ENCODE measurements at regions not wholly inside any gene's neighbourhood (a gene's known extent, or its start where the extent isn't known, plus 50 kb on each side); places are given as distances from the start of the nearest gene placed in this dataset.

- no peak for DNase-seq (ENCODE audit: low read depth)
These were observed 501.3 kb downstream of the EFNB2 start for GRCh38 chr13:106034201-106034600.

DNA sequence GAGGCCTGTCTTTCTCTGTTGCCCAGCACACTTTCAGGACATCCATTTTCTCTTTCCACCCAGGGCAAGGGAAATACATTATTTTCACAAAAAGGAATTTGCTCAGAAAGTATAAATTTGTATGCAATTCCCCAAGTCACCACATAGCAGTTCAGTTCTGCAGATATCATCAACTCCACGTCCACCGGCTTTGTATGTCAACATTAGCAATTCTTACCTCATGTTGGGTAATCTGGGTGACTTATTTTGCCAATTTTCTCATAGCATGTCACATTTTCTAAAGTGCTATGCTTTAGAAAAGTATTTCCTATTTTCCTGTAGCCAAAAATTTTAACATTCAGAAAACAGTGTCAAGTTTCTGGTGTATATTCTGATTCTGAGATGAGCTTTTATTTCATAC is 501.8 kb downstream of the EFNB2 start:
- no peak for DNase-seq (ENCODE audit: low read depth)

DNA sequence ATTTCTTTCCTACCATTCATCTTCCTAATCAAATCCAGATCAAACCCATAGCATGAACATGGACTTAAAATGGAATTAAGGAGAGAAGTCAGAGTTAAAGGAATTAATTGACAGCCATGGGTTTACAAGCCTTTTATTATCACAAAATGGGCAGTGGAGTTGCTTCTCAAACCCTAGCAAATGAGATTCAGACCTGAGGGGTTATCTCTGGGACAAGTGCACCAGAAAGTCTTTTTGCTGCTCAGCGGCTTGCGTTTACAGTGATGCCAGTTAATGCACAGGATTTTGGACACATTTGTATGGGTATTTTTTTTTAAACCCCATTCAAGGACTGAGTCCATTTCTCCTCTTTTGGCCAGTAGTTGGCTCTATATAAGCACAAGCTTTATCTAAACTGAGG is 503.0 kb downstream of the EFNB2 start:
- no peak for DNase-seq (ENCODE audit: low read depth)

GRCh38 chr13:106029676-106030290 is 505.7 kb downstream of the EFNB2 start:
- DNase-seq (ENCODE audit: low read depth) = no peak

DNA sequence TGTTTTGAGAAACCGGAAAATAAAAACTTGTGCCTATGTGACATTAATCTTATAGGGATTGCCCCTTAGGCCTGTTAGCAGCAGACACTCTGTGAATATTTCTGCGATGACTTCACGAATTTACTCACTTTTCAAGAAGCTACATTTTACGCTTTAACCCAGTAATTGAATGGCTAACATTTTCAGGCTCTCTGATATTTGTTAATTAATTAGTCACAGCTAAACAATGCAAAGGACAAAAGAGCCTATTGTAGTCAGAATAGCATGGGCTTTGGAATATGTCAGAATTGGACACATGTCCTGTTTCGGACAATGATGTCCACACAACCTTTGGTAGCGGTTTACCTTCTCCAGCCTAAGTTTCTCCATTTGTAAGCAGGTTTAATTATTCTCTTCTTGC is 506.6 kb downstream of the EFNB2 start:
- DNase-seq (ENCODE audit: low read depth) = no peak

DNA sequence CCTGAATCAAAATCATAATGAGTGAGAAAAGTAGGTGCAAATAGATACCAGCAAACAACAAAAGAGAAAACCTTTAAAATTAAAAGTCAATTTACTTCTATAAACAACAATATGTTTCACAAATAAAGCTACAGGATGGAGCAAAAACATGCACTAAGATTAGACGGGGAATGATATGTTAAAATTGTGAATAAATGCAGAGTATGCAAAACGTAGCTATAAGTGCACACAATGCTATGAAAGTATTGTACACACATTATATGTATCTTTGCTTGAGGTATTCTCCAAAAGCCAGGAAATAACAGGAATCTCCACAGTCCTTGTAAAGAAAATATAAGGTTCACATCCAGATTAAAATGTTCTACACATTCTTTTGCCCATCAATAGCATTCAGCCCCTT is 523.9 kb downstream of the EFNB2 start:
- no peak for DNase-seq (ENCODE audit: low read depth)

DNA sequence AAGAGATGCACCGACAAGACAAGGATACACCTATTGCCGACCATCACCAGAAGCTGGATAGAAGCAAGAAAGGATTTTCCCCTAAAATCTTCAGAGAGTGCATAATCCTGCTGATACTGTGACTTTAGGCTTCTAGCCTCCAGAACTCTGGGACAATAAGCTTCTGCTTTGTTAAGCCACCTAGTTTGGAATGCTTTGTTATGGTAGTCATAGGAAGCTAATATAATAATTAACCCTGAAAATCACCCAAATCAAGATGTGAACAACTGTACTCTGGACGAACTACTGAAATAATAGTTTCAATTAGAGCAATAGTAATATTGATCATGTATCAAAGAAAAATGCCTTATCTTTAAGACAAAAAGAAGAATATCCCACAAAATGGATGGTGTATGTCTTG is 524.6 kb downstream of the EFNB2 start:
- DNase-seq (ENCODE audit: low read depth) = no peak

GRCh38 chr13:106008540-106008939 is 526.9 kb downstream of the EFNB2 start:
- DNase-seq (ENCODE audit: low read depth) = no peak

- no peak for DNase-seq (ENCODE audit: low read depth)
These were observed 528.3 kb downstream of the EFNB2 start for GRCh38 chr13:106007156-106007555.

- DNase-seq (ENCODE audit: low read depth) = no peak
These were observed 531.8 kb downstream of the EFNB2 start for GRCh38 chr13:106003651-106004050.

DNA sequence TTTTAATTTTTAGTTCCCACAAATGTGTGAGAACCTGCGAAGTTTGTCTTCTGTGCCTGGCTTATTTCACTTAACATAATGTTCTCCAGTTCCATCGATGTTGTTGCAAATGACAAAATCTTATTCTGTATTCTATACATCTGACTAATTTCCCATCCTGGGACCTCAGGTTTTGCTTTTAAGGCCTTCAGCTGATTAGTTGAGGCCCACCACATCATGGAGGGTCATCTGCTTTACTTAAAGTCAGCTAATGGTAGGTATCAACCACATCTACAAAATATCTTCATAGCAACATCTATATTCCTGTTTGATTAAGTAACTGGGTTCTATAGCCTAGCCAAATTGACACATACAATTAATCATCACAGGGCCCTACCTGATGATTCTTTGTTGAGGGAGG is 534.0 kb downstream of the EFNB2 start:
- DNase-seq (ENCODE audit: low read depth) = no peak

DNA sequence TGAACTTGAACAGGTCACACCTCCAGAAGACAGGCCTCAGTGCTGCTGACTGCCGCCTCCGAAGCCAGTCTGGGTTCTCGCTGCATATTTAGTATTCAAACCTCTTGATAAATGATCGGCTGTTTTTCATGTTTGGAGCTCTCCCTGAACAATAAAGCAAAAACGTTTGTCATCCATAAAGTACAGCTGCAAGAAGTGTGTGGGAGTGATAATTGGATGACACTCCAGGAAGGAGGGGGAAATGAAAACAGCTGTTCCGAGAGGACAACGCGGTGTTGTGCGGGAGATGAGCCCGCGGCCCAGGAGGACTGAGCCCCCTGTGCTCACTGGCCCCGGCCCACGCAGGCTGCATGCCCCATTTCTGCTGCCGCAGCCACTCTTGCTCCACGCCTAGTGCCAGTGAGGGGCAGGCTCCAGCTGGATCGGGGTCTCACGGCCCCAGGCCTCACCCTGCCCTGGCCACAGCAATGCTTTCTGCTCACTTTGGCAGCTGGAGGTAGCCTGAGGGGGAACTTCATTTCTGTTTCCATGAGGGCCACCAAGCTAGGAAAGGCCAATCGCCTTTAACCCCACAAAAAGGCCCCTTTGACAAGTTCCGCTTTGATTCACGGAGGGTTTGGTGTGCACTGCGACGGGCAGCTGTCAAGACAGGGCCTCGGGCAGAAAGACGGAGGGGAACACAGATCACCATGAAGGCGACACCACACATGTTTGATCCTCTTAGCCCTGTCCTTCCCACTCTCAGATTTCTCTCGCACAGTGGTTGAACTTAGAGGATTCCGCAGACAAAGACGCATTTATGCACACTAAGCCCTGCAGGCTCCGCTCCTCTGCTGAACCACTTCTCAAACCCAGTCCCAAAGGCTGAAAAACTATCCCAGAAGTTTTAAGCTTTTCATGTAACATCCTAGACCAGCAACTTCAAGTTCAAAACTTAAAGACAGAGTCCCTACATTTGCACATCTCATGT is 537.6 kb downstream of the EFNB2 start:
- DNase-seq (ENCODE audit: low read depth) = no peak

DNA sequence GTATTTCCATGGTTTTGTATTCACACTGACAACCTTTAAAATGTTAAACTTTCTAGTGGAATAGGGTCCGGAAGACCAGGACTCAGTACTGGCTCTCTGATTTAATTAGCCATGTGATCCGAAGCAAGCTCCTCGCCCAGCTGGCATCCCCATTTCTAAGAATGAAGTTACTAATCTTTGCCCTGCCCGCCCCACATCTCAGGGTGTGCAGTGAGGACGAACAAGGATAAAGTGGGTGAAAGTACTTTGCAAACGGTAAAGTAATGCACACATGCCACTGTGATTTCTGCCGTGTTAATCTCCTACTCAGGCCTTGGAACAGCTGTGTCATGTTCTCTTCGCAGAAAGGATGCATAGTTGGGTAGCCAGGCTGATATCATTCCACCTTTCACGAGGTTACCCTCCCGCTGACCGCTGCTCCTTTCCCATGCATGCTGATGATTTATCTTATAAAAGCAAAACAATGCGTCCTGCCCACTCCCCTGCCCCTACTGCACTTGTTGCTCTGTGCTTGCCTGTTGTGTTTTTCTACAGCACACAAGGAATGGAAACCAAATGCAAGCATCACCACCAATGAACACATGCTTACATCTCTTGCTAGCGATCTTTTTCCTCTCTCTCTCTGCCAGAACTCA is 539.0 kb downstream of the EFNB2 start:
- no peak for DNase-seq (ENCODE audit: low read depth)

GRCh38 chr13:105994340-105994739 is 541.1 kb downstream of the EFNB2 start:
- DNase-seq (ENCODE audit: low read depth) = no peak

DNA sequence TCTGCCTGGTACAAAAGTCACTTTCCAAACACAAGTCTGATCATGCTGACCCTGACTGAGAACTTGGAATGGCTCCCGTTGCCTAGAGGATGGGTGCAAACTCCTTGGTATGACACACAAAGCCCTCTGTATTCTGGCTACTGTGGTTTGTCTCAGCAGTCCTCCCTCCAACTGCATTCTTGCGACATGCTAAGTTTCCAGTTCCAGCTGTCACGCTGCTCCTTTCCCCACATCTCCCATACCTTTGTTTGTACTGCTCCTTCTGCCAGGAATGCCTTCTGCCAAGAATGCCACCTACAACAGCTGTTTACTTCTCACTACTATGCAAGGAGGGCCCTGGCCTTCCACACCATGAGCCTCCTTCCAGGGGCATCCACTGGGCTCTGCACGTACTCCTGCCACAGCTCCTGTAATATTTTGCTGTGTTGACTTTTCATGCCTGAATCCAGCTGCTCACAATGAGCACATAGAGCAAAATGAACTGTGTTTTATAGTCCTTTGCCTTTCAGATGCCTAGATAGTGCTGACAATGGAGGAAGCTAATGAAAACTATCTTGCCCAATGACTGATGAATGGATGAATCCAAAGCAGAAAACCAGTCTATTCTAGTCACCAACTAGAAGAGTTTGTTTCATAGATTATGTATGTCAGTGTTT is 543.7 kb downstream of the EFNB2 start:
- no peak for DNase-seq (ENCODE audit: low read depth)

- DNase-seq (ENCODE audit: low read depth) = no peak
These were observed 544.3 kb downstream of the EFNB2 start for GRCh38 chr13:105991131-105991530.

- no peak for DNase-seq (ENCODE audit: low read depth)
These were observed 545.1 kb downstream of the EFNB2 start for GRCh38 chr13:105990256-105990958.

- no peak for DNase-seq (ENCODE audit: low read depth)
These were observed 550.8 kb downstream of the EFNB2 start for GRCh38 chr13:105984646-105985045.

GRCh38 chr13:105984236-105984635 is 551.2 kb downstream of the EFNB2 start:
- DNase-seq (ENCODE audit: low read depth) = no peak

- DNase-seq (ENCODE audit: low read depth) = no peak
These were observed 553.1 kb downstream of the EFNB2 start for GRCh38 chr13:105982219-105982930.
